DMS53 (cell line): ENCODE measurements at regions not wholly inside any gene's neighbourhood (a gene's known extent, or its start where the extent isn't known, plus 50 kb on each side); places are given as distances from the start of the nearest gene placed in this dataset.

Experiments used
- DNase-seq: peaks from one replicate; lab custom pipeline; 2025; lab: John Stamatoyannopoulos, UW

DNA sequence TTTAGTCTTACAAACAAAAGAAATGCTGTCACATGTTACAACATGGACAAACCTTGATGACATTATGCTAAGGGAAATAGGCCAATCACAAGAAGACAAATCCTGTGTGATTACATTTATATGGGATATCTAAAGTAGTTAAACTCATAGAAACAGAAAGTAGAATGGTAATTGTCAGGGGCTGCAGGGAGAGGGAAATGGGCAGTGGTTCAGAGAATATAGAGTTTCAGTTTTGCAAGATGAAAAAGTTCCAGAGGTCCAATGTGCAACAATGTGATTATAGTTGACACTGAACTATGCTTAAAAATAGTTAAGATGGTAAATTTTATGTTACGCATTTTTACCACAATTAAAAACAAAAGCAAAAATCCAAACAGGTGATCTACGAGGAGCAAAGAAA, 265.5 kb downstream of the NDUFS4 start:
- no peak for DNase-seq

DNA sequence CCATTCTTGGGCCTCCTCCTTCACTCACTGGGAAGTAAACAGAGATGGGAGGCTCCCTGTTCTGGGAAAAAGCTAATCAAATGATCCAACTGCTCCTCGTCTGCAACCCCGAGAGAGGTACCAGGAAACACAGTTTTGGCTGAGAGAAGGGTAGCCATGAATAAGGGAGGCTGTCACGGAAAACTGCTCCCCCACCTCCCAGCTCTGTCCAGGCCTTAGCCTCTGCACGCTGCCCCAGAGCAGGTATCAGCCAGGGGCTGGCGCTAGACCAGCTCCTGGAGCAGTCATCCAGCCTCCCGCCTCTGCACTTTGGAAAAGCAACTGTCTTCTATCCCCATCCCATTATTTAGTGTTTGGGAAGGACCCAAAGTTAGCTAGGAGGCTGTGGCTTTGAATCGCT, 266.1 kb downstream of the NDUFS4 start:
- no peak for DNase-seq

DNA sequence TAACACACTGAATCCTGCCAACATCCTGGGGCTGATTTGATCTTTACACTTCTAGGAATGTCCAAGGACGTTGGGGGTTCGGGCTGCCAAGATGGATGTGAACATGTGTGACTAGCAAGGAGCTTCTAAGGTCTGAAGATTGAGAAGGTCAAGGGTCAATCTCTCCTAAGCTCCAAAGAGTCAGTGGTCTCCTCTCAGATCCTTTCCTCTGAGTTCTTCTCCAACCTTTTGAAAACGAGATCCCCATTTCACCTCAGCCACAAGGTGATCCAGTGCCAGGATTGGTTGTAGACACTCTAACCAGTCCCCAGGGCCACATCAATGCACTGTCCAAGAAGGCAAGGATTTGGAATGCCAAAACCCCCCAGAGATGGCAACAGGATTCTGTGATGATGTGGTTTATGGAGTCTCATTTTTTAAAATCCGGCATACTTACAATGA, 266.8 kb downstream of the NDUFS4 start:
- no peak for DNase-seq

DNA sequence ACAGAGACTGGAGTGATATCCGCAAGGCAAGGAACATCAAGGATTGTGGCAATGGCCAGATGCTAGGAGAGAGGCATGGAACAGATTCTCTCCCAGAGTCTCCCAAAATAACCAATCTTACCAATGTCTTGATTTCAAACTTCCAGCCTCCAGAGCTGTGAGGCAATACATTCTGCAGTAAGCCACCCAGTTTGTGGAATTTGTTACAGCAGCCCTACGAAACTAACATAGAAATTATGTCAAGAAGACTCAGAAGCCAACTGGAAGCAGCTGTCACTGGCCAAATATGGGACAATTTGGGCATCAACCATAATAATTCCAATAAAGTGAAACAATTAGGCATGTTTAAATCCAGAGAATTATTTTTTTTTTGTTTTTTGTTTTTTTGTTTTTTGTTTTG, 271.1 kb downstream of the NDUFS4 start:
- DNase-seq = no peak
